ENCODE measurements at regions not wholly inside any gene's neighbourhood (a gene's known extent, or its start where the extent isn't known, plus 50 kb on each side); places are given as distances from the start of the nearest gene placed in this dataset.

DNA sequence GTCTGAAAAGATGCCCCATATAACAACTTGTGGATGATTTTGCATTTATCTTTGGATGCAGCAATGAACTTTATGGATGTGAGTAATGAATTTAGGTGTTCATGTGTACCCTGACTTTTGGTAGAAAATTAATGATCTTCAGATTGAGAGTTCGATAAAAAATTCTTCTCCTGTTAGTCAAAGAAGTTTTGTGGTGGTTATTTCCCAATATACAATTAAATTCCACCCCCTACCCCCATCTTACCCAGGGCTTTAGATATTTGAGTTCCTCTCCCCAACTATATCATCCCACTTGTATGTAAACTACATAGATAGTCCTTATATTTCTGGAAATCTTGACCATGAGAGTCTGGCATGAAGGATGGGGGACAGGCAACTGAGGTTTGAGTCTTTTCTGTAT lies 126.1 kb upstream of the ALDH1A3 start:
- TF ChIP-seq, protein P1, sequence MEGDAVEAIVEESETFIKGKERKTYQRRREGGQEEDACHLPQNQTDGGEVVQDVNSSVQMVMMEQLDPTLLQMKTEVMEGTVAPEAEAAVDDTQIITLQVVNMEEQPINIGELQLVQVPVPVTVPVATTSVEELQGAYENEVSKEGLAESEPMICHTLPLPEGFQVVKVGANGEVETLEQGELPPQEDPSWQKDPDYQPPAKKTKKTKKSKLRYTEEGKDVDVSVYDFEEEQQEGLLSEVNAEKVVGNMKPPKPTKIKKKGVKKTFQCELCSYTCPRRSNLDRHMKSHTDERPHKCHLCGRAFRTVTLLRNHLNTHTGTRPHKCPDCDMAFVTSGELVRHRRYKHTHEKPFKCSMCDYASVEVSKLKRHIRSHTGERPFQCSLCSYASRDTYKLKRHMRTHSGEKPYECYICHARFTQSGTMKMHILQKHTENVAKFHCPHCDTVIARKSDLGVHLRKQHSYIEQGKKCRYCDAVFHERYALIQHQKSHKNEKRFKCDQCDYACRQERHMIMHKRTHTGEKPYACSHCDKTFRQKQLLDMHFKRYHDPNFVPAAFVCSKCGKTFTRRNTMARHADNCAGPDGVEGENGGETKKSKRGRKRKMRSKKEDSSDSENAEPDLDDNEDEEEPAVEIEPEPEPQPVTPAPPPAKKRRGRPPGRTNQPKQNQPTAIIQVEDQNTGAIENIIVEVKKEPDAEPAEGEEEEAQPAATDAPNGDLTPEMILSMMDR (IDR thresholded peaks at IDR 0.05) = no peak
- no peak for TF ChIP-seq POLR2A (IDR thresholded peaks at IDR 0.05)

Measured in thyroid gland (tissue), 4 donors.